HS-5 (cell line): ENCODE measurements at regions not wholly inside any gene's neighbourhood (a gene's known extent, or its start where the extent isn't known, plus 50 kb on each side); places are given as distances from the start of the nearest gene placed in this dataset.
"Not testable (repeated sequence)": the region's sequence is repeated elsewhere in the genome, so short reads cannot be mapped to it uniquely, and the experiment has no call there.

Experiments
- DNase-seq: peaks from one replicate; pipeline ENCODE4 v3.0.0-alpha.2; 2012; ENCODE audit warnings: low read depth

- DNase-seq, result not testable (repeated sequence)
Measured at GRCh38 chr1:849873-850272, 73.8 kb upstream of the SAMD11 start.

GRCh38 chr1:850318-850717, 73.4 kb upstream of the SAMD11 start:
- DNase-seq, result not testable (repeated sequence)

GRCh38 chr1:851398-851797, 72.3 kb upstream of the SAMD11 start:
- DNase-seq, result not testable (repeated sequence)

- DNase-seq, result not testable (repeated sequence)
Measured at GRCh38 chr1:851841-852240, 71.9 kb upstream of the SAMD11 start.

GRCh38 chr1:855202-855981, 68.3 kb upstream of the SAMD11 start:
- DNase-seq, result not testable (repeated sequence)

GRCh38 chr1:856541-857057, 67.1 kb upstream of the SAMD11 start:
- DNase-seq, result not testable (repeated sequence)

GRCh38 chr1:857926-858648, 65.6 kb upstream of the SAMD11 start:
- not testable (repeated sequence) for DNase-seq

GRCh38 chr1:858649-859041, 65.1 kb upstream of the SAMD11 start:
- DNase-seq, result not testable (repeated sequence)

GRCh38 chr1:860941-861340, 62.8 kb upstream of the SAMD11 start:
- not testable (repeated sequence) for DNase-seq

GRCh38 chr1:861714-862113, 62.0 kb upstream of the SAMD11 start:
- no peak for DNase-seq

GRCh38 chr1:862601-863000, 61.1 kb upstream of the SAMD11 start:
- not testable (repeated sequence) for DNase-seq

- DNase-seq, result not testable (repeated sequence)
Measured at GRCh38 chr1:865633-866032, 58.1 kb upstream of the SAMD11 start.

- no peak for DNase-seq
Measured at GRCh38 chr1:866095-866494, 57.6 kb upstream of the SAMD11 start.

- not testable (repeated sequence) for DNase-seq
Measured at GRCh38 chr1:866631-867299, 57.0 kb upstream of the SAMD11 start.

GRCh38 chr1:867550-867949, 56.2 kb upstream of the SAMD11 start:
- DNase-seq, result not testable (repeated sequence)

- DNase-seq, result no peak
Measured at GRCh38 chr1:869499-870244, 54.1 kb upstream of the SAMD11 start.
